VCaP (cell line): ENCODE measurements at regions not wholly inside any gene's neighbourhood (a gene's known extent, or its start where the extent isn't known, plus 50 kb on each side); places are given as distances from the start of the nearest gene placed in this dataset.

Experiments
- H3K27ac ChIP-seq: fragments of 450-650 bp; 2 replicates; pipeline ENCODE4 v1.5.1; 2017
- CTCF ChIP-seq: fragments of 450-650 bp; conservative IDR thresholded peaks from 2 replicates; pipeline ENCODE4 v1.5.1; 2017; ENCODE audit warnings: mild to moderate bottlenecking, moderate library complexity

DNA sequence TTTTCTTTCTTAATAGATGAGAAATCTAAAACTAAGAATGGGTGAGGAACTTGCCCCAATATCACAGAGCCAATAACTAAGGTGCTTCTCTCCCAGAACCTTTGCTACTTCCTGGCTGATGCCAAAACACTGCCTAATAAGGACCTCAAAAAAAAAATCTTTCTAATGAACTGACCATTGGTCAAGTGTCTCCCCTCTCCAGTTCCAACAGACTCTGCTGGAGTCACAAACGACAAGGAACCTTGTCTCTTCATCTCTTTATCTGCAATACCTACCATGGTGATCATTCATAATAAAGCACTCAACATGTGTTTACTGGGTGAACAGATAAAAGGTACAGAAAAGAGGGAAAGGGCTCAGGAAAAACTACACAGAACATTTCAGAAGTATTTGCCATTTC lies 197.4 kb downstream of the LTN1 start:
- peak overlapping the region; percentile 56 for H3K27ac ChIP-seq
- no peak for TF ChIP-seq CTCF

GRCh38 chr21:28794371-28794851 lies 198.3 kb downstream of the LTN1 start:
- TF ChIP-seq CTCF, result no peak
- H3K27ac ChIP-seq, result peak overlapping the region; percentile 56

- peak; percentile 89 for TF ChIP-seq CTCF
- H3K27ac ChIP-seq, result peak overlapping the region; percentile 13; the same call in 1 of the 2 replicates
Measured at GRCh38 chr21:28793043-28793442, 199.6 kb downstream of the LTN1 start.

DNA sequence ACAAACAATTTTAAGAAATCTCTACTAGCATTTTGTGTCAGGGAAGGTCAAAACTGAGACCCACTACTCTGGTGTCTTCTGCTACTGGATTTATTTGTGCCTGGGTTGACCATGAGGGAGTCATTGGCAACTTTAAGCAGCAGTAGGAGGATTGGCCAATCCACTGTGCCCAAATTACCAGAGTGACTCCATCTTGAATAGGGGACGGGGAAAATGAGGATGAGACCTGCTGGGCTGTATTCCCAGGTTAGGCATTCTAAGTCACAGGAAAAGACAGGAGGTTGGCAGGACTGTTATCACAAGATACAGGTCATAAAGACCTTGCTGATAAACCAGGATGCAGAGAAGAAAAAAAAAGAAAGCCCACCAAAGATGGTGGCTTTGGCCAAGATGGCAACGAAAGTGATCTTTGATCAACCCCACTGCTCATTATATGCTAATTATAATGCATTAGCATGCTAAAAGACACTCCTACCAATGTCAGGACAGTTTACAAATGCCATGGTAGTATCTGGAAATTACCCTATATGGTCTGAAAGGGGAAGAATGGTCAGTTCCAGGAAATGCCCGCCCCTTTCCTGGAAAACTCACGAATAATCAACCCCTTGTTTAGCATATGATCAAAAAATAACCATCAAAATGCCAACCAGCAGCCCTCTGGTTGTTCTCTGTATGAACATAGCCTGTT lies 200.9 kb downstream of the LTN1 start:
- peak overlapping the region; percentile 13; the same call in 1 of the 2 replicates for H3K27ac ChIP-seq
- TF ChIP-seq CTCF, result no peak

GRCh38 chr21:28790335-28790734 lies 202.3 kb downstream of the LTN1 start:
- TF ChIP-seq CTCF, result no peak
- H3K27ac ChIP-seq, result no peak overlapping the region

- TF ChIP-seq CTCF, result no peak
- H3K27ac ChIP-seq, result no peak overlapping the region
Measured at GRCh38 chr21:28789523-28789922, 203.2 kb downstream of the LTN1 start.

DNA sequence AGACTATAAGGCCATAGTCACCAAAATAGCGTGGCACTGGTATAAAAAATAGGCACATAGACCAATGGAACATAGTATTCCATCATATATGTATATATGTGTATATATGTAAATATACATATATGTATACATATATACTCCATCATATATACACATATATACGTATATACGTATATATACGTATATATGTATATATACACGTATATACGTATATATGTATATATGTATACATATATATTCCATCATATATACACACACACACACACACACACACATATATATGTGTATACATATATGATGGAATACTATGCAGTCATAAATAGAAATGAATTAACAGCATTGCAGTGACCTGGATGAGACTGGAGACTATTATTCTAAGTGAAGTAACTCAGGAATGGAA lies 204.6 kb downstream of the LTN1 start:
- TF ChIP-seq CTCF, result no peak
- H3K27ac ChIP-seq, result no peak overlapping the region
